H1 (cell line): ENCODE measurements at regions not wholly inside any gene's neighbourhood (a gene's known extent, or its start where the extent isn't known, plus 50 kb on each side); places are given as distances from the start of the nearest gene placed in this dataset.

ENCODE experiments used
- CREB1 ChIP-seq: IDR thresholded peaks from 2 replicates; pipeline ENCODE4 v1.6.1; 2012; ENCODE audit warnings: inconsistent platforms
- SUZ12 ChIP-seq: fragments of 200-600 bp; sonication (generic); IDR thresholded peaks from 2 replicates; pipeline ENCODE4 v1.6.1; 2012; ENCODE audit warnings: mild to moderate bottlenecking, inconsistent platforms, low read length, moderate library complexity, mixed read lengths
- TAF7 ChIP-seq: optimal IDR thresholded peaks from 2 replicates; pipeline ENCODE3; 2011; ENCODE audit warnings: low read depth, mild to moderate bottlenecking, inconsistent platforms, low read length, moderate library complexity, borderline replicate concordance
- YY1 ChIP-seq: IDR thresholded peaks from 2 replicates; pipeline ENCODE4 v1.6.1; 2011; ENCODE audit warnings: low read depth, mild to moderate bottlenecking, low read length

DNA sequence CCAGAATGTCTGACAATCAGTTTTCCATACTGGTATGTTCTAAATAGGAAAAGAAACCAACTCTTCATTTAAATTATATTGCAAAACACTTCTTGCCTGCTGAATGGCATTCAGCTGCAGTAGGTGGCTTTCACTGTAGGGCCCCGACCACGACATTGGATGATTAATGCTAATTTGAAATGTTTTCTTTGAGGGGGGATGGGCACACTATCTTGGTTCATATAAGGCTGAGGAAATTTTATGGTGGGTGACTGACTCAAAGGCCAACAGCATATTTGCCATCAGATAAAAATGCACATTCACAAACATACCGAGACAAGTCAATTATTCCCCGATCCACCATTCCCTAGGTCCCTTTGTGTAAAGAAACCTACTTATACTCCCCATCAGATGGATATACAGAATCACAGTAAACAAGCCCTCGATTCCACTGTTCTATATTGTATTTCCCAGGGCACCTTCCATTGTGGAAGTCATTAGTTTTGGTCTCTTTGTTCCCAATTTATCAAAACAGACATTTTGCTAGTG lies 464.2 kb upstream of the DAB1 start (continued):
- no peak for TF ChIP-seq SUZ12
- no peak for TF ChIP-seq TAF7
- no peak for TF ChIP-seq YY1
- TF ChIP-seq CREB1 = no peak
- TF ChIP-seq, all 59 proteins: peak for 0
